HepG2 (cell line): ENCODE measurements at regions not wholly inside any gene's neighbourhood (a gene's known extent, or its start where the extent isn't known, plus 50 kb on each side); places are given as distances from the start of the nearest gene placed in this dataset.

Source experiments
- ATAC-seq: fragments of 200-7000 bp; cut with Tn5 transposase; 3 replicates; pipeline ENCODE4 v1.9.1; 2020; ENCODE audit warnings: mild to moderate bottlenecking, moderate library complexity
- BruUV-seq: library from RNA; stranded (reverse); fragments of 400-500 nt; replicated peaks from 2 replicates; lab custom pipeline; 2021; lab: Mats Ljungman, UMichigan
- CTCF ChIA-PET: fragments of 300-600 bp; formaldehyde crosslinking; extraction: SDS; loops from one replicate; lab custom pipeline; 2021; ENCODE audit warnings: low total read pairs, inconsistent platforms, low intra/inter-chr PET ratio; lab: Yijun Ruan, JAX
- POLR2A ChIA-PET: fragments of 350-600 bp; sonication (Branson Sonifier 250); formaldehyde crosslinking; loops from one replicate; lab custom pipeline; 2020; ENCODE audit warnings: antibody characterized with exemption, inconsistent platforms; lab: Yijun Ruan, JAX
- DNase-seq: peaks from one replicate; pipeline ENCODE4 v3.0.0-alpha.2; 2015; ENCODE audit warnings: low spot score
- FAIRE-seq: peaks from 3 replicates; lab custom pipeline; 2011; peaks lifted over from hg19 to GRCh38; lab: Jason Lieb, UNC
- H2AFZ ChIP-seq: one replicate; pipeline ENCODE4 v1.6.1; 2011; ENCODE audit warnings: low read length, inconsistent platforms
- H3K27ac ChIP-seq: fragments of 300-600 bp; 3 replicates; pipeline ENCODE4 v1.8.0; 2011; ENCODE audit warnings: mixed run types, mild to moderate bottlenecking, mixed read lengths, low read length, inconsistent platforms; ENCODE audit not compliant: insufficient read depth; ENCODE audit errors: extremely low read length
- H3K27me3 ChIP-seq, 2 experiments: fragments of 200-600 bp in 1 of 2; 2 replicates in 1 of 2; 3 replicates in 1 of 2; pipeline versions ENCODE4 v1.6.0 to v1.8.0; 2011; ENCODE audit warnings: low read length in 2 of 2, mild to moderate bottlenecking in 2 of 2, moderate library complexity in 2 of 2, inconsistent platforms in 1 of 2; ENCODE audit not compliant: insufficient read depth in 2 of 2, control insufficient read depth in 1 of 2
- H3K36me3 ChIP-seq, 2 experiments: fragments of 200-600 bp in 1 of 2; replicated peaks in 1 of 2; 2 replicates in 1 of 2; 3 replicates in 1 of 2; pipeline versions ENCODE4 v1.5.1 to v1.8.0; 2011; ENCODE audit warnings: low read length in 2 of 2, inconsistent platforms in 1 of 2; ENCODE audit not compliant: insufficient read depth in 2 of 2, control insufficient read depth in 1 of 2
- H3K4me1 ChIP-seq: 2 replicates; pipeline ENCODE4 v1.5.1; 2012; ENCODE audit warnings: low read length, inconsistent platforms; ENCODE audit not compliant: insufficient read depth
- H3K4me2 ChIP-seq: 2 replicates; pipeline ENCODE4 v1.6.0; 2011; ENCODE audit warnings: low read depth, low read length, inconsistent platforms
- H3K4me3 ChIP-seq, 3 experiments: fragments of 200-600 bp in 1 of 3; sonication (generic), shearing (Covaris generic) in 1 of 3; replicated peaks in 1 of 3; 2 replicates each; pipeline ENCODE4 v1.5.1; 2011 to 2016; ENCODE audit warnings: low read length in 3 of 3, inconsistent platforms in 2 of 3, low read depth in 2 of 3, mild to moderate bottlenecking in 2 of 3, control low read depth in 1 of 3, mixed read lengths in 1 of 3; ENCODE audit not compliant: insufficient read depth in 1 of 3
- H3K79me2 ChIP-seq: one replicate; pipeline ENCODE4 v1.6.1; 2011; ENCODE audit warnings: low read length, inconsistent platforms; ENCODE audit not compliant: insufficient read depth
- H3K9ac ChIP-seq: 2 replicates; pipeline ENCODE4 v1.6.0; 2011; ENCODE audit warnings: mild to moderate bottlenecking, low read depth, low read length, inconsistent platforms; ENCODE audit not compliant: insufficient read depth
- H3K9me3 ChIP-seq: 2 replicates; pipeline ENCODE4 v1.5.1; 2012; ENCODE audit warnings: mild to moderate bottlenecking, low read length
- H4K20me1 ChIP-seq: 2 replicates; pipeline ENCODE4 v1.6.0; 2011; ENCODE audit warnings: inconsistent platforms, mild to moderate bottlenecking, low read length, moderate library complexity; ENCODE audit not compliant: insufficient read depth
- CHD2 ChIP-seq: IDR thresholded peaks from 2 replicates; pipeline ENCODE4 v1.6.1; 2011; ENCODE audit warnings: low read depth, low read length, improper control_type of control experiment
- FOXA1 ChIP-seq, 2 experiments: fragments of 450-650 bp in 1 of 2; sonication (generic) in 1 of 2; formaldehyde crosslinking in 1 of 2; IDR thresholded peaks; 2 replicates each; pipeline versions ENCODE4 v1.4.0 to v1.6.1; 2016 to 2020; ENCODE audit warnings: missing genetic modification reagents in 1 of 2
- KLF12 ChIP-seq: sonication (generic); formaldehyde crosslinking; IDR thresholded peaks from 2 replicates; pipeline ENCODE4 v1.4.0; 2020; ENCODE audit warnings: missing genetic modification reagents, borderline replicate concordance
- MAFF ChIP-seq: IDR thresholded peaks from 2 replicates; pipeline ENCODE4 v1.6.1; 2011; ENCODE audit warnings: low read depth, low read length, improper control_type of control experiment
- MAFK ChIP-seq, 2 experiments: IDR thresholded peaks in 1 of 2; conservative IDR thresholded peaks in 1 of 2; 2 replicates each; pipeline ENCODE4 v1.6.1; 2011; ENCODE audit warnings: improper control_type of control experiment in 2 of 2, low read length in 2 of 2
- STAG1 ChIP-seq: sonication (generic); formaldehyde crosslinking; IDR thresholded peaks from 2 replicates; pipeline ENCODE4 v1.4.0; 2020; ENCODE audit warnings: missing genetic modification reagents
- TOPORS ChIP-seq: sonication (generic); formaldehyde crosslinking; IDR thresholded peaks from 2 replicates; pipeline ENCODE4 v1.8.0; 2023; ENCODE audit warnings: mild to moderate bottlenecking, missing genetic modification reagents
- ZFAT ChIP-seq: sonication (generic); formaldehyde crosslinking; conservative IDR thresholded peaks from 2 replicates; pipeline ENCODE4 v1.8.1; 2023; ENCODE audit warnings: missing genetic modification reagents, inconsistent platforms
- ZFP1 ChIP-seq: IDR thresholded peaks from 2 replicates; pipeline ENCODE4 v1.6.1; 2016
- ZNF644 ChIP-seq: IDR thresholded peaks from 2 replicates; pipeline ENCODE4 v1.6.1; 2016; ENCODE audit warnings: low read depth
- ZNF773 ChIP-seq: sonication (generic); formaldehyde crosslinking; IDR thresholded peaks from 2 replicates; pipeline ENCODE4 v1.4.0; 2020; ENCODE audit warnings: missing genetic modification reagents, borderline replicate concordance
- WGBS: methylation state at CpG from one replicate; pipeline ENCODE4 v1.1.6; 2017; ENCODE audit warnings: low lambda C conversion rate; 5-methylcytosine and 5-hydroxymethylcytosine counted together
- in situ Hi-C: cut with HindIII; loops from 2 replicates; pipeline ENCODE4 v1.10.0; 2017; ENCODE audit warnings: low pct_unique_long_range_greater_than_20kb; ENCODE audit not compliant: extremely low pct_ligation_motif_present
- intact Hi-C: fragments of 100-400 bp; cut with micrococcal nuclease; formaldehyde crosslinking; loops from one replicate; pipeline ENCODE4 v1.10.0; 2022; ENCODE audit not compliant: unreplicated experiment
- TF ChIP-seq, protein P1 (sequence below): sonication (generic); formaldehyde crosslinking; IDR thresholded peaks from 2 replicates; pipeline ENCODE4 v1.5.0; 2020; ENCODE audit warnings: mild to moderate bottlenecking, missing genetic modification reagents, moderate library complexity

DNA sequence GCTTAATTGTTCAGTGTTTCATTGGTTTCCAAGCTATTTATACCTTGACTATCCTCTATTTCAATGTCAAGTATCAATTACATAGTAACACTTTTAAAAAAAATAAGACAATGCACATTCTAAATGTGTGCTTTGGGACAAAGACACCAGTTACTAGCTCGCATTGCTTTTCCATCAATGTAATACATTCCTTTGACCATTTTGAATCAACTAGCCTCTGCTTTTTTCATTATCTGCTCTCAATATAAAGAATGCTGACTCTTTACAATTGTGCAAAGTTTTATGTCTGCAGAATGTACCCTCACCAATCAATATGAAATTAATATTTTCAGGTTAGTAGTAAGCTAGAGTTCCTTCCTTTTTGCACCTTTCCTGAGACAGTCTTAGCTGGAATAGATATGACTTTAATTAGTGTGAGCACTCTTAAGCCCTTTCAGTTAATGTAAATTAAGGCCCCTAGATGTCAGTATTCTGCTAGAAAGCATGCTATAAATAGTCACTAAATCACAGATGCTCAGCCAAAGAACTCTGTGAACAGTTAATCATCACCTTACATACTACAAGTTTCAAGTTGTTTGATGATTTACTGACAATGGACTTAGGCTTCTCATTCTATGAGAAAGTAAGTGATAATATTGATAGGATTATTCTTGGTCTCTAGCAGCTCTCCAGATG is 413.6 kb downstream of the PTH2R start:
- H4K20me1 ChIP-seq, result no peaks in the 10 kb centered on the region
- no peak for FAIRE-seq

DNA sequence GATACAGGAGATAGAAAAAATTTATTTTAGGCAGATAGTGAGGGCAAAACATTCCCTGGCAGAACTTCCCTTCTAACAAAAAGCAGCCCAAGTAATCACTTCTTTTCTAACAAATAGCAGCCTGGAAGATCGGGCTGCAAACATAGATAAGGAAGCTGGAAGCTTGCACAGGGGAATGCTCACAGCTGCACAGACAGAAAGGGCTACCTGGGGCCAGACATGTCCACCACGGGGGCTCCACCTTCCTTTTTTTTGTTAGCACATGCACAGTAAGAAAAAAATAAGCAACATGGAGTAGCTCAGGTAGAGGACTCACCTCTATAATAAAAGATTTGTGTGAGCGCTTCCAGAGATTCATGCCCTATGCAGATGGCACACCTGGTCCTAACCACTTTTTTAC is 420.5 kb downstream of the PTH2R start:
- TF ChIP-seq TOPORS (CRISPR knock-in tag) (no peak), ZFAT (CRISPR knock-in tag) (no peak), CHD2 (no peak), ZFP1 (CRISPR knock-in tag) (no peak)
- FAIRE-seq, result no peak
- Histone ChIP-seq H3K9ac (no peak overlapping the region), H3K27me3 (no peaks in the 10 kb centered on the region), H3K4me1 (no peaks in the 10 kb centered on the region), H3K4me2 (no peak overlapping the region), H3K27ac (no peak overlapping the region), H2AFZ (no peak overlapping the region), H3K4me3 (no peak overlapping the region), H4K20me1 (no peaks in the 10 kb centered on the region), H3K36me3 (no peaks in the 10 kb centered on the region), H3K9me3 (no peaks in the 10 kb centered on the region), H3K79me2 (no peaks in the 10 kb centered on the region)
- ChIA-PET CTCF (no interaction called here), POLR2A (no interaction called here)
- intact Hi-C loops, result no loop called here
- no peak for DNase-seq
- WGBS, result 33% methylated on average over 3 of the region's 3 CpGs
- BruUV-seq, result no TSS peak
- in situ Hi-C loops, result no loop called here
- no peak for ATAC-seq

More for the DNA sequence above, 413.6 kb downstream of the PTH2R start:
- no peaks in the 10 kb centered on the region for H3K4me1 ChIP-seq
- CTCF ChIA-PET, result no interaction called here
- TF ChIP-seq ZNF644 (CRISPR knock-in tag) (no peak), ZNF773 (no peak), MAFF (0 out of 2 replicates have a peak, but pooled peaks have one; percentile 10), MAFK (conservative IDR thresholded peaks at IDR 0.05 in 1 of 2, IDR thresholded peaks at IDR 0.05 in 1 of 2; ENCODE audit: low read length in 2 of 2) (peak in 1 of 2 experiments; percentile 41; a peak in 1 of 4 replicates), FOXA1 (IDR thresholded peaks at IDR 0.05) (no peak), FOXA1 (CRISPR knock-in tag; IDR thresholded peaks at IDR 0.05) (no peak), STAG1 (0 out of 2 replicates have a peak, but pooled peaks have one; percentile 26), KLF12 (no peak)
- TF ChIP-seq, protein P1, sequence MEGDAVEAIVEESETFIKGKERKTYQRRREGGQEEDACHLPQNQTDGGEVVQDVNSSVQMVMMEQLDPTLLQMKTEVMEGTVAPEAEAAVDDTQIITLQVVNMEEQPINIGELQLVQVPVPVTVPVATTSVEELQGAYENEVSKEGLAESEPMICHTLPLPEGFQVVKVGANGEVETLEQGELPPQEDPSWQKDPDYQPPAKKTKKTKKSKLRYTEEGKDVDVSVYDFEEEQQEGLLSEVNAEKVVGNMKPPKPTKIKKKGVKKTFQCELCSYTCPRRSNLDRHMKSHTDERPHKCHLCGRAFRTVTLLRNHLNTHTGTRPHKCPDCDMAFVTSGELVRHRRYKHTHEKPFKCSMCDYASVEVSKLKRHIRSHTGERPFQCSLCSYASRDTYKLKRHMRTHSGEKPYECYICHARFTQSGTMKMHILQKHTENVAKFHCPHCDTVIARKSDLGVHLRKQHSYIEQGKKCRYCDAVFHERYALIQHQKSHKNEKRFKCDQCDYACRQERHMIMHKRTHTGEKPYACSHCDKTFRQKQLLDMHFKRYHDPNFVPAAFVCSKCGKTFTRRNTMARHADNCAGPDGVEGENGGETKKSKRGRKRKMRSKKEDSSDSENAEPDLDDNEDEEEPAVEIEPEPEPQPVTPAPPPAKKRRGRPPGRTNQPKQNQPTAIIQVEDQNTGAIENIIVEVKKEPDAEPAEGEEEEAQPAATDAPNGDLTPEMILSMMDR (CRISPR knock-in tag), result 0 out of 2 replicates have a peak, but pooled peaks have one; percentile 8
- H3K4me2 ChIP-seq, result no peak overlapping the region
- H3K36me3 ChIP-seq, result no peaks in the 10 kb centered on the region
- intact Hi-C loops (no loop called here), in situ Hi-C loops (no loop called here)
- ATAC-seq (peak; percentile 74), DNase-seq (no peak)
- H3K9ac ChIP-seq, result no peak overlapping the region
- H3K27ac ChIP-seq, result no peak overlapping the region
- no peaks in the 10 kb centered on the region for H3K79me2 ChIP-seq
- 0% methylated on average over 1 of the region's 1 CpG for WGBS
- no TSS peak for BruUV-seq
- H3K4me3 ChIP-seq, result no peak overlapping the region
- POLR2A ChIA-PET, result no interaction called here
- H2AFZ ChIP-seq, result no peak overlapping the region
- no peaks in the 10 kb centered on the region for H3K9me3 ChIP-seq
- H3K27me3 ChIP-seq, result no peaks in the 10 kb centered on the region
